ENCODE measurements at regions not wholly inside any gene's neighbourhood (a gene's known extent, or its start where the extent isn't known, plus 50 kb on each side); places are given as distances from the start of the nearest gene placed in this dataset.
A peak's percentile ranks its signal among the peaks of the same experiment; 100 is the strongest.

DNA sequence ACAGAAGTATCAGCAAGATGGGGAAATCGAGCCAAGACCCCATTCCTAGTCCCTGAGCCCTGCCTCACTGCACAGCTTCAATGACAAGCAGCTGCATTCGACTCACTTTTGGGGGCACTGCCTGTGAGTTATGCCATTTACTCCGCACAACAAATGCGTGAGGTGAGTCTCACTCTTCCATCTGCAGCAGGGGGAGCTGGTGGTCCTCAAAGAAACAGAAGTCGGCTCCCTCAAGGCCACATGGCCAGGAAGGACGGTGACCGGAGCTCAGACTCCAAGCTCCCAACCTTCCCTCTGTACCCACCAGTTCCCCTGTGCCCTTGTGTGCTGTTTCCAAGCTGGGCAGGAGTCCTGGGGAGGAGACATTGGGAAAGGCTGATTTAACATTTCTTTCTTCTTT is 127.7 kb upstream of the IQSEC1 start:
- intact Hi-C loops (cut with micrococcal nuclease; ENCODE audit: unreplicated experiment) (no loop called here), in situ Hi-C loops (cut with MboI) (no loop called here)
- 5% methylated on average over 7 of the region's 7 CpGs for WGBS (ENCODE audit: insufficient coverage, insufficient replicate concordance, low lambda C conversion rate, missing lambda C conversion rate)
- no peaks in the 10 kb centered on the region for H3K79me2 ChIP-seq (ENCODE audit: control insufficient read depth, insufficient read depth, low read length)
- DNase-seq (ENCODE audit: low read depth, low spot score) (no peak), ATAC-seq (peak; percentile 68), FAIRE-seq (no peak)
- H3K27ac ChIP-seq (ENCODE audit: control insufficient read depth, insufficient read depth), result no peak overlapping the region
- no peaks in the 10 kb centered on the region for H3K4me1 ChIP-seq (ENCODE audit: control insufficient read depth, insufficient read depth, low read length)
- H3K9ac ChIP-seq (ENCODE audit: control insufficient read depth, insufficient read depth, low read length), result no peak overlapping the region
- SMC1A ChIA-PET (ENCODE audit: uncharacterized antibody, unreplicated experiment), result interaction anchor here (0.6 to 2.1 kb wide), 11 partner anchors 14 to 263 kb away, joined by 3 to 23 read pairs (median 3); no protein-coding TSS in a partner anchor
- no peaks in the 10 kb centered on the region for H4K20me1 ChIP-seq (ENCODE audit: control insufficient read depth, insufficient read depth)
- H3K4me3 ChIP-seq, result no peak overlapping the region
- BruUV-seq (replicated peaks), result no TSS peak
- RAD21 ChIA-PET (ENCODE audit: unreplicated experiment), result interaction anchor here (0.6 to 1.9 kb wide), 6 partner anchors 90 to 1774 kb away, joined by 3 to 32 read pairs (median 3); no protein-coding TSS in a partner anchor
- H3K4me2 ChIP-seq (ENCODE audit: control insufficient read depth, insufficient read depth), result no peak overlapping the region
- CTCF ChIA-PET, result interaction anchor here (0.6 to 2.1 kb wide), 10 partner anchors 83 to 262 kb away, joined by 3 to 41 read pairs (median 4); no protein-coding TSS in a partner anchor
- no peak overlapping the region for H2AFZ ChIP-seq (ENCODE audit: control insufficient read depth, low read depth, low read length)
- TF ChIP-seq, protein P1, sequence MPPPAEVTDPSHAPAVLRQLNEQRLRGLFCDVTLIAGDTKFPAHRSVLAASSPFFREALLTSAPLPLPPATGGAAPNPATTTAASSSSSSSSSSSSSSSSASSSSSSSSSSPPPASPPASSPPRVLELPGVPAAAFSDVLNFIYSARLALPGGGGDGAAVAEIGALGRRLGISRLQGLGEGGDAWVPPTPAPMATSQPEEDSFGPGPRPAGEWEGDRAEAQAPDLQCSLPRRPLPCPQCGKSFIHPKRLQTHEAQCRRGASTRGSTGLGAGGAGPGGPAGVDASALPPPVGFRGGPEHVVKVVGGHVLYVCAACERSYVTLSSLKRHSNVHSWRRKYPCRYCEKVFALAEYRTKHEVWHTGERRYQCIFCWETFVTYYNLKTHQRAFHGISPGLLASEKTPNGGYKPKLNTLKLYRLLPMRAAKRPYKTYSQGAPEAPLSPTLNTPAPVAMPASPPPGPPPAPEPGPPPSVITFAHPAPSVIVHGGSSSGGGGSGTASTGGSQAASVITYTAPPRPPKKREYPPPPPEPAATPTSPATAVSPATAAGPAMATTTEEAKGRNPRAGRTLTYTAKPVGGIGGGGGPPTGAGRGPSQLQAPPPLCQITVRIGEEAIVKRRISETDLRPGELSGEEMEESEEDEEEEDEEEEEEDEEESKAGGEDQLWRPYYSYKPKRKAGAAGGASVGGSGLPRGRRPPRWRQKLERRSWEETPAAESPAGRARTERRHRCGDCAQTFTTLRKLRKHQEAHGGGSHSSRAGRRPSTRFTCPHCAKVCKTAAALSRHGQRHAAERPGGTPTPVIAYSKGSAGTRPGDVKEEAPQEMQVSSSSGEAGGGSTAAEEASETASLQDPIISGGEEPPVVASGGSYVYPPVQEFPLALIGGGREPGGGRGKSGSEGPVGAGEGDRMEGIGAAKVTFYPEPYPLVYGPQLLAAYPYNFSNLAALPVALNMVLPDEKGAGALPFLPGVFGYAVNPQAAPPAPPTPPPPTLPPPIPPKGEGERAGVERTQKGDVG (CRISPR knock-in tag; IDR thresholded peaks at IDR 0.05), result no peak
- TF ChIP-seq PAX8 (IDR thresholded peaks at IDR 0.05) (no peak), TARDBP (IDR thresholded peaks at IDR 0.05; ENCODE audit: borderline replicate concordance) (no peak), STAT3 (IDR thresholded peaks at IDR 0.05; ENCODE audit: low read depth, low read length) (no peak), RAD21 (IDR thresholded peaks at IDR 0.05; ENCODE audit: insufficient read depth, low read depth, low read length) (peak; percentile 35; the same call in 1 of the 2 replicates), SMAD5 (IDR thresholded peaks at IDR 0.05; ENCODE audit: low read depth) (no peak), ZNF24 (IDR thresholded peaks at IDR 0.05) (no peak), FOXM1 (IDR thresholded peaks at IDR 0.05; ENCODE audit: low read depth, low read length) (no peak), CREM (IDR thresholded peaks at IDR 0.05; ENCODE audit: low read depth) (no peak), SMC3 (IDR thresholded peaks at IDR 0.05; ENCODE audit: borderline replicate concordance, low read length) (peak; percentile 25; the same call in 1 of the 2 replicates), NFIC (IDR thresholded peaks at IDR 0.05; ENCODE audit: low read depth, low read length) (no peak), HCFC1 (IDR thresholded peaks at IDR 0.05; ENCODE audit: low read length) (no peak), NRF1 (conservative IDR thresholded peaks at IDR 0.05; ENCODE audit: low read depth, low read length) (no peak), MTA3 (IDR thresholded peaks at IDR 0.05; ENCODE audit: borderline replicate concordance, low read length) (no peak), CREB1 (IDR thresholded peaks at IDR 0.05; ENCODE audit: low read depth) (no peak), NFXL1 (IDR thresholded peaks at IDR 0.05; ENCODE audit: borderline replicate concordance) (no peak)
- TF ChIP-seq, protein P2, sequence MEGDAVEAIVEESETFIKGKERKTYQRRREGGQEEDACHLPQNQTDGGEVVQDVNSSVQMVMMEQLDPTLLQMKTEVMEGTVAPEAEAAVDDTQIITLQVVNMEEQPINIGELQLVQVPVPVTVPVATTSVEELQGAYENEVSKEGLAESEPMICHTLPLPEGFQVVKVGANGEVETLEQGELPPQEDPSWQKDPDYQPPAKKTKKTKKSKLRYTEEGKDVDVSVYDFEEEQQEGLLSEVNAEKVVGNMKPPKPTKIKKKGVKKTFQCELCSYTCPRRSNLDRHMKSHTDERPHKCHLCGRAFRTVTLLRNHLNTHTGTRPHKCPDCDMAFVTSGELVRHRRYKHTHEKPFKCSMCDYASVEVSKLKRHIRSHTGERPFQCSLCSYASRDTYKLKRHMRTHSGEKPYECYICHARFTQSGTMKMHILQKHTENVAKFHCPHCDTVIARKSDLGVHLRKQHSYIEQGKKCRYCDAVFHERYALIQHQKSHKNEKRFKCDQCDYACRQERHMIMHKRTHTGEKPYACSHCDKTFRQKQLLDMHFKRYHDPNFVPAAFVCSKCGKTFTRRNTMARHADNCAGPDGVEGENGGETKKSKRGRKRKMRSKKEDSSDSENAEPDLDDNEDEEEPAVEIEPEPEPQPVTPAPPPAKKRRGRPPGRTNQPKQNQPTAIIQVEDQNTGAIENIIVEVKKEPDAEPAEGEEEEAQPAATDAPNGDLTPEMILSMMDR (IDR thresholded peaks at IDR 0.05 in 2 of 3, conservative IDR thresholded peaks at IDR 0.05 in 1 of 3; ENCODE audit: control insufficient read depth in 2 of 3, extremely low read depth in 1 of 3, insufficient read depth in 1 of 3, low read depth in 3 of 3, low read length in 3 of 3), result peak in 1 of 3 experiments; percentile 52; a peak in 2 of 6 replicates
- TF ChIP-seq, protein P3, sequence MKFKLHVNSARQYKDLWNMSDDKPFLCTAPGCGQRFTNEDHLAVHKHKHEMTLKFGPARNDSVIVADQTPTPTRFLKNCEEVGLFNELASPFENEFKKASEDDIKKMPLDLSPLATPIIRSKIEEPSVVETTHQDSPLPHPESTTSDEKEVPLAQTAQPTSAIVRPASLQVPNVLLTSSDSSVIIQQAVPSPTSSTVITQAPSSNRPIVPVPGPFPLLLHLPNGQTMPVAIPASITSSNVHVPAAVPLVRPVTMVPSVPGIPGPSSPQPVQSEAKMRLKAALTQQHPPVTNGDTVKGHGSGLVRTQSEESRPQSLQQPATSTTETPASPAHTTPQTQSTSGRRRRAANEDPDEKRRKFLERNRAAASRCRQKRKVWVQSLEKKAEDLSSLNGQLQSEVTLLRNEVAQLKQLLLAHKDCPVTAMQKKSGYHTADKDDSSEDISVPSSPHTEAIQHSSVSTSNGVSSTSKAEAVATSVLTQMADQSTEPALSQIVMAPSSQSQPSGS (IDR thresholded peaks at IDR 0.05; ENCODE audit: low read length), result no peak
- peaks cover 0 to 3% of the 10 kb centered on the region in 2 experiments; a peak in 3 of 4 replicates for H3K27me3 ChIP-seq (replicated peaks in 1 of 2; ENCODE audit: control insufficient read depth in 2 of 2, insufficient read depth in 2 of 2, low read length in 1 of 2)
- POLR2A ChIA-PET, result no interaction called here
- H3K9me3 ChIP-seq (replicated peaks; ENCODE audit: control insufficient read depth, insufficient read depth, low read length), result no peaks in the 10 kb centered on the region
- H3K36me3 ChIP-seq (ENCODE audit: control insufficient read depth in 2 of 2, insufficient read depth in 2 of 2, low read length in 1 of 2), result no peaks in the 10 kb centered on the region
